ENCODE measurements at regions not wholly inside any gene's neighbourhood (a gene's known extent, or its start where the extent isn't known, plus 50 kb on each side); places are given as distances from the start of the nearest gene placed in this dataset.
A peak's percentile ranks its signal among the peaks of the same experiment; 100 is the strongest.

DNA sequence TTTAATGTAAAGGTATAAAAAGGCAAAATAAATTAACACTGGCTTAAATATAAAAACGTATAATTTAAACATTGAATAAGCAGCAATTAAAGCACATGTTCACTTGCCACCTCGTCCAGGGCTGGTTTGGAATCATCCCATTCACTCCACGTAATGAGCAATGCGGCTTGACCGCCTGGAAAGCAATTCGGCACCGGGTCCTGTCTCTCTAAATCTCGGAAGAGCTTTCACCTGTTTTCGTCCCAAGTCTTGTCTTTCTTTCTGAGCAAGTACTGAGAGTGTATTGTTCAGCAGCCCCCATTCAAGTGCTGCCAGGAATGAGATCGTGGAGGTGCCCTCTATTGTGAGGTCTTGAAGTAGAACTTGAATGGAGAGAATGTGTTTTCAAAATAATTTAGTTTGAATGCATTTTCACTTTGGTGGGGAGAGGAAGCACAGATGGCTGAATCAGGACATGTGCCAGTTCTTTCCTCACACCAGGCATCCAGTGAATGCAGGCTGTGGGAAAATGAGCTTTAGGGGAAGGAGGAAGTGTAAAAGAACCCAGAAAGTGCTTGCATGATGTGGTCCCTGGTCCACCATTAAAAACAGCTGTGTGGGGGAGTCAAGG is 515.2 kb downstream of the REEP3 start:
- no peak overlapping the region for H3K4me3 ChIP-seq (ENCODE audit: low read depth, low read length)
- TF ChIP-seq, protein P1, sequence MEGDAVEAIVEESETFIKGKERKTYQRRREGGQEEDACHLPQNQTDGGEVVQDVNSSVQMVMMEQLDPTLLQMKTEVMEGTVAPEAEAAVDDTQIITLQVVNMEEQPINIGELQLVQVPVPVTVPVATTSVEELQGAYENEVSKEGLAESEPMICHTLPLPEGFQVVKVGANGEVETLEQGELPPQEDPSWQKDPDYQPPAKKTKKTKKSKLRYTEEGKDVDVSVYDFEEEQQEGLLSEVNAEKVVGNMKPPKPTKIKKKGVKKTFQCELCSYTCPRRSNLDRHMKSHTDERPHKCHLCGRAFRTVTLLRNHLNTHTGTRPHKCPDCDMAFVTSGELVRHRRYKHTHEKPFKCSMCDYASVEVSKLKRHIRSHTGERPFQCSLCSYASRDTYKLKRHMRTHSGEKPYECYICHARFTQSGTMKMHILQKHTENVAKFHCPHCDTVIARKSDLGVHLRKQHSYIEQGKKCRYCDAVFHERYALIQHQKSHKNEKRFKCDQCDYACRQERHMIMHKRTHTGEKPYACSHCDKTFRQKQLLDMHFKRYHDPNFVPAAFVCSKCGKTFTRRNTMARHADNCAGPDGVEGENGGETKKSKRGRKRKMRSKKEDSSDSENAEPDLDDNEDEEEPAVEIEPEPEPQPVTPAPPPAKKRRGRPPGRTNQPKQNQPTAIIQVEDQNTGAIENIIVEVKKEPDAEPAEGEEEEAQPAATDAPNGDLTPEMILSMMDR (IDR thresholded peaks at IDR 0.05; ENCODE audit: low read depth, low read length, missing control alignments), result no peak
- DNase-seq (ENCODE audit: low read depth), result no peak

GRCh38 chr10:64037071-64037661 is 516.0 kb downstream of the REEP3 start:
- H3K4me3 ChIP-seq (ENCODE audit: low read depth, low read length), result no peak overlapping the region
- DNase-seq (ENCODE audit: low read depth), result no peak

GRCh38 chr10:64038107-64038506 is 516.9 kb downstream of the REEP3 start:
- DNase-seq (ENCODE audit: low read depth), result no peak
- H3K4me3 ChIP-seq (ENCODE audit: low read depth, low read length), result no peak overlapping the region
- TF ChIP-seq, protein P1 (IDR thresholded peaks at IDR 0.05; ENCODE audit: low read depth, low read length, missing control alignments), result no peak

More at GRCh38 chr10:64037071-64037661, 516.0 kb downstream of the REEP3 start:
- TF ChIP-seq, protein P1 (IDR thresholded peaks at IDR 0.05; ENCODE audit: low read depth, low read length, missing control alignments), result no peak

GRCh38 chr10:64039198-64039597 is 518.0 kb downstream of the REEP3 start:
- TF ChIP-seq, protein P1 (IDR thresholded peaks at IDR 0.05; ENCODE audit: low read depth, low read length, missing control alignments), result no peak
- no peak overlapping the region for H3K4me3 ChIP-seq (ENCODE audit: low read depth, low read length)
- DNase-seq (ENCODE audit: low read depth), result no peak

- no peak overlapping the region for H3K4me3 ChIP-seq (ENCODE audit: low read depth, low read length)
- no peak for DNase-seq (ENCODE audit: low read depth)
- TF ChIP-seq, protein P1 (IDR thresholded peaks at IDR 0.05; ENCODE audit: low read depth, low read length, missing control alignments), result no peak
These were observed 519.6 kb downstream of the REEP3 start for GRCh38 chr10:64040781-64041180.

DNA sequence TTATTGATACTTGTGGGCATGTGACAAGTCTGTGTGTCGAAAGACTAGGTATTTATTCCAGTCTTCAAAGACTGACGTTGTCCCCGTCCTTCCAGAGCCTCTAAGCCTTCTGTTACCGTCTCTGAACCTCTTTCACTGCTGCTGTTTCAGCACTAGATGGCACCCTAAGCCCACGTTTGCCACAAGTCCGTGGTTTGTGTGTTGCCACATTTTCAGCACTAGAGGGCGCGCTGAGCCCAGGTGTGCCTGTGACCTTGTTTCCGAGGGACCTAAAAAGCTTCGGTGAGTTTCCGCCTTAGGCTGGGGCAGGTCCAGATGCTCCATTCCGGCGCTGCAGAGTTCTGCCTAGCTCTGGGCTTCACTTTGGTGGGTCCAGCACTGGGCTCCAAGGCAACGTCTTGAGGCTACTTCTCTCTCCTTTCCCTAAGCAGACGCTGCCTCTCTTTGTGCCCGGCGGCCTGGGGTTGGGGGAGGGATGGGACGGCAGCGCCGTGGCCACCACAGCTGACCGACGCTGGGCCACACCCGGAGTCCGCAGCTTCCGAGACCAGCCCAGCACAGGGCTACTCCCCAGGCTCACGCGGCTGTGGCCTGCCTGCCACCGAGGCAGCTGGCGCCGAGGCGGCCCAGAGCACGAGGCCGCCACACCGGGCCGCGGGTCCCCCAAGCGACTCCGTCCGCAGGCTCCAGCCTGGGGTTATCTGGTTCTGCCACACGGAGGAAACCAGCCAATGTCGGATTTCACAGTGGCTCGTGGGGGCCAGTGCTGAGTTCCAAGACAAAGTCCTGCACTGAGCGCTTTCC is 520.2 kb downstream of the REEP3 start:
- TF ChIP-seq, protein P1 (IDR thresholded peaks at IDR 0.05; ENCODE audit: low read depth, low read length, missing control alignments), result peak; percentile 99
- peak; percentile 68 for DNase-seq (ENCODE audit: low read depth)
- no peak overlapping the region for H3K4me3 ChIP-seq (ENCODE audit: low read depth, low read length)

Data from GM12864 (cell line).